GM23248 (cell line): ENCODE measurements at regions not wholly inside any gene's neighbourhood (a gene's known extent, or its start where the extent isn't known, plus 50 kb on each side); places are given as distances from the start of the nearest gene placed in this dataset.

Source experiments
- DNase-seq: peaks from one replicate; pipeline ENCODE4 v3.0.0-alpha.2; 2015
- H2AFZ ChIP-seq: fragments of 200-600 bp; sonication (generic); 2 replicates; pipeline ENCODE4 v1.6.1; 2016; ENCODE audit warnings: antibody characterized with exemption
- H3F3A ChIP-seq: fragments of 200-600 bp; sonication (generic); 2 replicates; pipeline ENCODE4 v1.6.1; 2016; ENCODE audit warnings: mild to moderate bottlenecking, antibody characterized with exemption, mixed run types; ENCODE audit not compliant: insufficient read depth
- H3K27ac ChIP-seq: fragments of 200-600 bp; sonication (generic); 2 replicates; pipeline ENCODE4 v1.5.1; 2016; ENCODE audit warnings: mild to moderate bottlenecking
- H3K27me3 ChIP-seq: fragments of 200-600 bp; sonication (generic); replicated peaks from 2 replicates; pipeline ENCODE4 v1.6.1; 2016; ENCODE audit warnings: mild to moderate bottlenecking; ENCODE audit not compliant: insufficient read depth
- H3K36me3 ChIP-seq: fragments of 200-600 bp; sonication (generic); 2 replicates; pipeline ENCODE4 v1.6.1; 2016; ENCODE audit warnings: low read depth, mild to moderate bottlenecking
- H3K4me1 ChIP-seq: fragments of 200-600 bp; sonication (generic); 2 replicates; pipeline ENCODE4 v1.6.1; 2016; ENCODE audit warnings: mild to moderate bottlenecking; ENCODE audit not compliant: insufficient read depth
- H3K4me2 ChIP-seq: fragments of 200-600 bp; sonication (generic); one replicate; pipeline ENCODE4 v1.6.1; 2016; ENCODE audit warnings: mild to moderate bottlenecking; ENCODE audit not compliant: unreplicated experiment
- H3K4me3 ChIP-seq: fragments of 200-600 bp; sonication (generic); 2 replicates; pipeline ENCODE4 v1.5.1; 2016; ENCODE audit warnings: mild to moderate bottlenecking
- H3K79me2 ChIP-seq: fragments of 200-600 bp; sonication (generic); 2 replicates; pipeline ENCODE4 v1.6.1; 2016; ENCODE audit warnings: mild to moderate bottlenecking; ENCODE audit not compliant: insufficient read depth
- H3K9ac ChIP-seq: fragments of 200-600 bp; sonication (generic); 2 replicates; pipeline ENCODE4 v1.6.1; 2016; ENCODE audit warnings: mild to moderate bottlenecking
- H3K9me2 ChIP-seq: fragments of 200-600 bp; sonication (generic); 2 replicates; pipeline ENCODE4 v1.6.1; 2016; ENCODE audit warnings: mixed run types, mild to moderate bottlenecking, moderate library complexity; ENCODE audit not compliant: insufficient read depth
- H3K9me3 ChIP-seq: fragments of 200-600 bp; sonication (generic); one replicate; pipeline ENCODE4 v1.6.1; 2017; ENCODE audit warnings: low read depth
- H4K20me1 ChIP-seq: fragments of 200-600 bp; sonication (generic); 2 replicates; pipeline ENCODE4 v1.6.0; 2016; ENCODE audit not compliant: insufficient read depth
- EZH2 ChIP-seq: fragments of 200-600 bp; sonication (generic); IDR thresholded peaks from 2 replicates; pipeline ENCODE4 v1.6.1; 2018; ENCODE audit warnings: antibody characterized with exemption, mild to moderate bottlenecking; ENCODE audit not compliant: insufficient read depth, poor library complexity, severe bottlenecking
- EZH2phosphoT487 ChIP-seq: fragments of 200-600 bp; sonication (generic); IDR thresholded peaks from 2 replicates; pipeline ENCODE4 v1.6.1; 2018; ENCODE audit warnings: antibody characterized with exemption, moderate library complexity, mild to moderate bottlenecking, low read depth; ENCODE audit not compliant: insufficient read depth
- WGBS, 2 experiments: methylation state at CpG; one replicate each; pipeline ENCODE4 v1.1.6; 2015 to 2017; ENCODE audit warnings: low lambda C conversion rate in 2 of 2, low coverage in 1 of 2; ENCODE audit errors: missing lambda C conversion rate in 2 of 2; 5-methylcytosine and 5-hydroxymethylcytosine counted together
- in situ Hi-C: fragments of 300-500 bp; cut with MboI; formaldehyde crosslinking; loops from 2 replicates; pipeline ENCODE4 v1.15.0; 2020

DNA sequence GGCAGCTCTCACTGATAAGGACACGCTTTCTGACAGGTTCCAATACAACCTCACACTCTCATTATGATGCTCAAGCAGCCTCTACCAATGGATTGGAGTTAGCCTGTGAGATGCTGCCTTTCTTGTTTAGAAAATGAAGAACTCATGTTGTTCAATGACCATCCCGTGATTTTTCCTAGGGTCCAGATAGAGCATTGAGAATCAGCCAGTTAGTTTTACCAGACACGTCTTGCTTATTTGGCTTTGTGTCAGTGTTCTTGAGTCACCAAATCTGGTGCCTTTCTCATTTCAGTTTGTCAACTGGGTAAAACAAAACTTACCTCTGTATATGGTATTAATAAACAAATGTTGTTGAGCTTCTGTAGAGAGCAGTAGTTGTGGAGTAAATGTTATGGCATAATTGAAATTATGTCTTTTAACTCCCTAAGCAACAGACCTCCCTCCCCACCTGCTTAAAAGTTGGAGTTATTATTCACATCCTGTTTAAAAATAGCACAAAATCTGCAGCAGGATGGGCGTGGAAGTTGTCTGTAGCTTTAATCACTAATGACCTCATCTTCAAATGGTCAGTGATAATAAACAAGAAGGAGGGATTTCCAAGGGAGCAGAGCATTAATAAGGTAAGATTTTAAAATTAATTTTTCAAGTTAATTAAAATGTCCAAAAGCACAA, 167.3 kb downstream of the HRH4 start:
- H3K4me1 ChIP-seq, result peaks cover 17% of the 10 kb centered on the region; the same call in 1 of the 2 replicates
- H3F3A ChIP-seq, result no peaks in the 10 kb centered on the region
- no peak overlapping the region for H2AFZ ChIP-seq
- TF ChIP-seq EZH2phosphoT487, result no peak
- TF ChIP-seq EZH2, result no peak
- in situ Hi-C loops, result no loop called here
- no peak overlapping the region for H3K9ac ChIP-seq
- H3K4me3 ChIP-seq, result no peak overlapping the region
- H3K79me2 ChIP-seq, result no peaks in the 10 kb centered on the region
- H4K20me1 ChIP-seq, result no peaks in the 10 kb centered on the region
- DNase-seq, result peak; percentile 50
- H3K27ac ChIP-seq, result no peak overlapping the region
- H3K4me2 ChIP-seq, result peak overlapping the region; percentile 25
- H3K27me3 ChIP-seq, result no peaks in the 10 kb centered on the region; the same call in 1 of the 2 replicates
- WGBS, 2 experiments, result 23 to 25% methylated on average over 4 of the region's 4 CpGs
- no peaks in the 10 kb centered on the region for H3K36me3 ChIP-seq
- no peaks in the 10 kb centered on the region for H3K9me3 ChIP-seq
- no peaks in the 10 kb centered on the region for H3K9me2 ChIP-seq

DNA sequence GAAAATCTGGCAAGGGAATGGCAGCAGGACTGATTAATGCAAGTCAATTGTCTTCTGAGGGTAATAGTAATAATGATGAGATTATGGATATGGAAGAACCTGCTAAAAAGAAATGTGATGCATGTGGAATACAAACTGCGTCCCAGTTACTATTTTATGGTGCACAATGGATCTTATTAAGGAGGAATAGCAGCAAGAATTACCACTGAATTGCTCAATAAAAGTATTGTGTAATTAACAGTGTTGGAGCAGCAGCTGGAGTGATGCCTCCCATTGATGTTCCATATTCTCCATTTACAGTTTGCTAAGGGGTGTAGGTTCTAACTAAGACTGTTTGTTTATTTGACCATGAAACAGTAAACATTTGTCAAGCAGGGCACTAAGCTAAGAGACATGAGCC, 167.9 kb downstream of the HRH4 start:
- Histone ChIP-seq H3K27me3 (no peaks in the 10 kb centered on the region; the same call in 1 of the 2 replicates), H3K9me2 (no peaks in the 10 kb centered on the region), H3K4me1 (peaks cover 22% of the 10 kb centered on the region; the same call in 1 of the 2 replicates), H3F3A (no peaks in the 10 kb centered on the region), H3K9ac (no peak overlapping the region), H3K79me2 (no peaks in the 10 kb centered on the region), H3K36me3 (no peaks in the 10 kb centered on the region), H3K4me2 (no peak overlapping the region), H3K4me3 (no peak overlapping the region), H4K20me1 (no peaks in the 10 kb centered on the region), H3K27ac (no peak overlapping the region), H2AFZ (no peak overlapping the region), H3K9me3 (no peaks in the 10 kb centered on the region)
- DNase-seq, result peak; percentile 17
- WGBS, 2 experiments, result 0 to 3% methylated on average over 1 of the region's 1 CpG
- in situ Hi-C loops, result no loop called here
- TF ChIP-seq EZH2 (no peak), EZH2phosphoT487 (no peak)

- Histone ChIP-seq H3K4me3 (no peak overlapping the region), H3K79me2 (no peaks in the 10 kb centered on the region), H2AFZ (no peak overlapping the region), H3K4me2 (no peak overlapping the region), H3K9ac (no peak overlapping the region), H4K20me1 (no peaks in the 10 kb centered on the region), H3K36me3 (no peaks in the 10 kb centered on the region), H3F3A (no peaks in the 10 kb centered on the region), H3K9me3 (no peaks in the 10 kb centered on the region), H3K27ac (no peak overlapping the region), H3K27me3 (no peaks in the 10 kb centered on the region; the same call in 1 of the 2 replicates), H3K4me1 (peaks cover 23% of the 10 kb centered on the region; the same call in 1 of the 2 replicates), H3K9me2 (no peaks in the 10 kb centered on the region)
- WGBS, 2 experiments, result 60 to 63% methylated on average over 3 of the region's 3 CpGs
- TF ChIP-seq EZH2, result no peak
- no peak for TF ChIP-seq EZH2phosphoT487
- in situ Hi-C loops, result no loop called here
- DNase-seq, result no peak
These were observed 169.5 kb downstream of the HRH4 start for GRCh38 chr18:24629921-24630320.

GRCh38 chr18:24630346-24630880, 170.0 kb downstream of the HRH4 start:
- Histone ChIP-seq H3K27ac (no peak overlapping the region), H3K27me3 (no peaks in the 10 kb centered on the region; the same call in 1 of the 2 replicates), H3K36me3 (no peaks in the 10 kb centered on the region), H3F3A (no peaks in the 10 kb centered on the region), H3K4me3 (no peak overlapping the region), H3K9me3 (no peaks in the 10 kb centered on the region), H3K79me2 (no peaks in the 10 kb centered on the region), H3K9me2 (no peaks in the 10 kb centered on the region), H3K9ac (no peak overlapping the region), H3K4me1 (peaks cover 23% of the 10 kb centered on the region; the same call in 1 of the 2 replicates), H4K20me1 (no peaks in the 10 kb centered on the region), H2AFZ (no peak overlapping the region), H3K4me2 (no peak overlapping the region)
- no peak for TF ChIP-seq EZH2
- no peak for TF ChIP-seq EZH2phosphoT487
- WGBS, 2 experiments, result 77 to 81% methylated on average over 10 of the region's 10 CpGs
- in situ Hi-C loops, result no loop called here
- DNase-seq, result no peak
